DND-41 (cell line): ENCODE measurements at regions not wholly inside any gene's neighbourhood (a gene's known extent, or its start where the extent isn't known, plus 50 kb on each side); places are given as distances from the start of the nearest gene placed in this dataset.

Experiments
- ATAC-seq: fragments of 200-7000 bp; cut with Tn5 transposase; 3 replicates; pipeline ENCODE4 v1.9.1; 2021; ENCODE audit warnings: low read depth; ENCODE audit not compliant: insufficient read depth
- DNase-seq: peaks from one replicate; pipeline ENCODE4 v3.0.0-alpha.2; 2020
- H2AFZ ChIP-seq: 2 replicates; pipeline ENCODE4 v1.6.0; 2012; ENCODE audit warnings: low read depth, low read length
- H3K27ac ChIP-seq: 2 replicates; pipeline ENCODE4 v1.5.1; 2012; ENCODE audit warnings: low read length, inconsistent platforms
- H3K27me3 ChIP-seq: fragments of 200-600 bp; sonication (generic); 2 replicates; pipeline ENCODE4 v1.6.0; 2012; ENCODE audit warnings: low read length, mild to moderate bottlenecking, inconsistent platforms; ENCODE audit not compliant: insufficient read depth, poor library complexity
- H3K36me3 ChIP-seq: 2 replicates; pipeline ENCODE4 v1.5.1; 2012; ENCODE audit warnings: low read length, inconsistent platforms; ENCODE audit not compliant: insufficient read depth
- H3K4me1 ChIP-seq: 2 replicates; pipeline ENCODE4 v1.5.1; 2012; ENCODE audit warnings: mild to moderate bottlenecking, low read length; ENCODE audit not compliant: insufficient read depth
- H3K4me2 ChIP-seq: 2 replicates; pipeline ENCODE4 v1.6.0; 2012; ENCODE audit warnings: mild to moderate bottlenecking, moderate library complexity, low read length, inconsistent platforms; ENCODE audit not compliant: insufficient read depth
- H3K4me3 ChIP-seq, 2 experiments: fragments of 200-600 bp in 1 of 2; shearing (Covaris generic) in 1 of 2; 2 replicates each; pipeline ENCODE4 v1.5.1; 2012 to 2016; ENCODE audit warnings: inconsistent platforms in 2 of 2, low read length in 2 of 2, mild to moderate bottlenecking in 2 of 2, low read depth in 1 of 2, moderate library complexity in 1 of 2
- H3K79me2 ChIP-seq: 2 replicates; pipeline ENCODE4 v1.6.0; 2012; ENCODE audit warnings: low read length, inconsistent platforms; ENCODE audit not compliant: insufficient read depth
- H3K9ac ChIP-seq: 2 replicates; pipeline ENCODE4 v1.6.0; 2012; ENCODE audit warnings: low read depth, mild to moderate bottlenecking, inconsistent platforms, low read length, moderate library complexity
- H3K9me3 ChIP-seq: 2 replicates; pipeline ENCODE4 v1.5.1; 2012; ENCODE audit warnings: low read length, moderate library complexity, mild to moderate bottlenecking, inconsistent platforms; ENCODE audit not compliant: insufficient read depth, severe bottlenecking
- H4K20me1 ChIP-seq: 2 replicates; pipeline ENCODE4 v1.6.0; 2012; ENCODE audit warnings: low read length; ENCODE audit not compliant: insufficient read depth
- CTCF ChIP-seq: IDR thresholded peaks from 2 replicates; pipeline ENCODE4 v1.5.1; 2012; ENCODE audit warnings: borderline replicate concordance, low read length, moderate library complexity, mild to moderate bottlenecking; ENCODE audit not compliant: poor library complexity, severe bottlenecking; ENCODE audit errors: extremely low read depth
- EZH2 ChIP-seq: IDR thresholded peaks from 3 replicates; pipeline ENCODE4 v1.6.1; 2012; ENCODE audit warnings: borderline replicate concordance, low read depth, mild to moderate bottlenecking, moderate library complexity, low read length, inconsistent platforms; ENCODE audit not compliant: severe bottlenecking

GRCh38 chr11:116138280-116138679 is 634.1 kb upstream of the CADM1 start:
- H2AFZ ChIP-seq = no peak overlapping the region
- no peaks in the 10 kb centered on the region for H4K20me1 ChIP-seq
- no peaks in the 10 kb centered on the region for H3K36me3 ChIP-seq
- no peaks in the 10 kb centered on the region for H3K9me3 ChIP-seq
- H3K9ac ChIP-seq = no peak overlapping the region
- DNase-seq (no peak), ATAC-seq (no peak)
- no peak overlapping the region for H3K4me2 ChIP-seq
- no peak overlapping the region for H3K4me3 ChIP-seq
- no peaks in the 10 kb centered on the region for H3K79me2 ChIP-seq
- H3K27me3 ChIP-seq = peaks cover 10% of the 10 kb centered on the region
- no peak for TF ChIP-seq CTCF
- no peak overlapping the region for H3K27ac ChIP-seq
- no peaks in the 10 kb centered on the region for H3K4me1 ChIP-seq

GRCh38 chr11:116137753-116138152 is 633.5 kb upstream of the CADM1 start:
- H4K20me1 ChIP-seq = no peaks in the 10 kb centered on the region
- H3K4me1 ChIP-seq = no peaks in the 10 kb centered on the region
- TF ChIP-seq CTCF = no peak
- no peak for TF ChIP-seq EZH2
- no peak for DNase-seq
- H3K9me3 ChIP-seq = no peaks in the 10 kb centered on the region
- H3K9ac ChIP-seq = no peak overlapping the region
- no peaks in the 10 kb centered on the region for H3K36me3 ChIP-seq
- H3K4me2 ChIP-seq = no peak overlapping the region
- H3K27me3 ChIP-seq = peaks cover 12% of the 10 kb centered on the region
- H3K4me3 ChIP-seq = no peak overlapping the region
- H2AFZ ChIP-seq = no peak overlapping the region
- no peak for ATAC-seq
- no peaks in the 10 kb centered on the region for H3K79me2 ChIP-seq
- H3K27ac ChIP-seq = no peak overlapping the region

GRCh38 chr11:116136987-116137674 is 632.9 kb upstream of the CADM1 start:
- Histone ChIP-seq H4K20me1 (no peaks in the 10 kb centered on the region), H3K36me3 (no peaks in the 10 kb centered on the region), H3K9ac (no peak overlapping the region), H3K4me1 (no peaks in the 10 kb centered on the region), H3K27me3 (peaks cover 12% of the 10 kb centered on the region), H3K4me3 (no peak overlapping the region), H3K79me2 (no peaks in the 10 kb centered on the region), H3K4me2 (no peak overlapping the region), H3K9me3 (no peaks in the 10 kb centered on the region), H3K27ac (no peak overlapping the region), H2AFZ (no peak overlapping the region)
- ATAC-seq (no peak), DNase-seq (no peak)
- TF ChIP-seq CTCF (no peak), EZH2 (no peak)

- Histone ChIP-seq H4K20me1 (no peaks in the 10 kb centered on the region), H3K27me3 (peaks cover 12% of the 10 kb centered on the region), H3K4me3 (no peak overlapping the region), H3K4me1 (no peaks in the 10 kb centered on the region), H3K27ac (no peak overlapping the region), H2AFZ (no peak overlapping the region), H3K4me2 (no peak overlapping the region), H3K36me3 (no peaks in the 10 kb centered on the region), H3K79me2 (no peaks in the 10 kb centered on the region), H3K9ac (no peak overlapping the region), H3K9me3 (no peaks in the 10 kb centered on the region)
- no peak for TF ChIP-seq EZH2
- no peak for TF ChIP-seq CTCF
- DNase-seq = no peak
- ATAC-seq = no peak
These were observed 631.7 kb upstream of the CADM1 start for GRCh38 chr11:116135891-116136290.
